RWPE2 (cell line): ENCODE measurements at regions not wholly inside any gene's neighbourhood (a gene's known extent, or its start where the extent isn't known, plus 50 kb on each side); places are given as distances from the start of the nearest gene placed in this dataset.

ENCODE experiments used
- ATAC-seq: fragments of 200-7000 bp; cut with Tn5 transposase; 3 replicates; pipeline ENCODE4 v1.9.1; 2021; ENCODE audit warnings: low read depth
- DNase-seq: peaks from one replicate; pipeline ENCODE4 v3.0.0-alpha.2; 2020; ENCODE audit warnings: low spot score
- H3K27ac ChIP-seq: fragments of 450-650 bp; 2 replicates; pipeline ENCODE4 v1.5.1; 2017; ENCODE audit warnings: mild to moderate bottlenecking; ENCODE audit not compliant: poor library complexity, severe bottlenecking
- H3K27me3 ChIP-seq: fragments of 250-450 bp; sonication (Bioruptor Pico); 2 replicates; pipeline ENCODE4 v1.5.1; 2021; ENCODE audit warnings: mild to moderate bottlenecking, moderate library complexity; ENCODE audit not compliant: insufficient read depth, poor library complexity, severe bottlenecking
- H3K36me3 ChIP-seq: fragments of 250-450 bp; sonication (Bioruptor Pico); 2 replicates; pipeline ENCODE4 v1.5.1; 2020; ENCODE audit warnings: low read depth, mild to moderate bottlenecking, moderate library complexity
- H3K4me1 ChIP-seq: fragments of 250-450 bp; sonication (Bioruptor Pico); 2 replicates; pipeline ENCODE4 v1.5.1; 2021; ENCODE audit warnings: mild to moderate bottlenecking, moderate library complexity; ENCODE audit not compliant: insufficient read depth, poor library complexity, severe bottlenecking
- H3K4me3 ChIP-seq: fragments of 250-450 bp; sonication (Bioruptor Pico); 2 replicates; pipeline ENCODE4 v1.5.1; 2021; ENCODE audit warnings: mild to moderate bottlenecking, moderate library complexity; ENCODE audit not compliant: severe bottlenecking
- H3K9me3 ChIP-seq: fragments of 250-450 bp; sonication (Bioruptor Pico); 2 replicates; pipeline ENCODE4 v1.5.1; 2021; ENCODE audit warnings: mild to moderate bottlenecking, moderate library complexity; ENCODE audit not compliant: severe bottlenecking
- CTCF ChIP-seq: fragments of 450-650 bp; IDR thresholded peaks from one replicate; pipeline ENCODE4 v1.5.1; 2017; ENCODE audit warnings: mild to moderate bottlenecking, moderate library complexity; ENCODE audit not compliant: poor library complexity, severe bottlenecking

- H3K4me1 ChIP-seq: no peaks in the 10 kb centered on the region
- H3K27ac ChIP-seq: no peak overlapping the region
- H3K36me3 ChIP-seq: no peaks in the 10 kb centered on the region
- no peak for TF ChIP-seq CTCF
- ATAC-seq: no peak
- DNase-seq: no peak
- no peaks in the 10 kb centered on the region for H3K27me3 ChIP-seq
- no peaks in the 10 kb centered on the region for H3K9me3 ChIP-seq
- no peak overlapping the region for H3K4me3 ChIP-seq
Measured at GRCh38 chr21:35336534-35336933, 287.4 kb upstream of the RUNX1 start.

- Histone ChIP-seq H3K4me1 (no peaks in the 10 kb centered on the region), H3K27me3 (no peaks in the 10 kb centered on the region), H3K27ac (no peak overlapping the region), H3K4me3 (no peak overlapping the region), H3K36me3 (no peaks in the 10 kb centered on the region), H3K9me3 (no peaks in the 10 kb centered on the region)
- no peak for TF ChIP-seq CTCF
- no peak for ATAC-seq
- DNase-seq: no peak
Measured at GRCh38 chr21:35335951-35336446, 286.9 kb upstream of the RUNX1 start.

GRCh38 chr21:35333831-35334618 is 284.9 kb upstream of the RUNX1 start:
- ATAC-seq (no peak), DNase-seq (no peak)
- H3K9me3 ChIP-seq: no peaks in the 10 kb centered on the region
- no peak overlapping the region for H3K27ac ChIP-seq
- no peak overlapping the region for H3K4me3 ChIP-seq
- no peaks in the 10 kb centered on the region for H3K27me3 ChIP-seq
- no peak for TF ChIP-seq CTCF
- H3K36me3 ChIP-seq: no peaks in the 10 kb centered on the region
- H3K4me1 ChIP-seq: no peaks in the 10 kb centered on the region

- H3K4me1 ChIP-seq: no peaks in the 10 kb centered on the region
- H3K36me3 ChIP-seq: no peaks in the 10 kb centered on the region
- no peak overlapping the region for H3K27ac ChIP-seq
- no peaks in the 10 kb centered on the region for H3K27me3 ChIP-seq
- H3K9me3 ChIP-seq: no peaks in the 10 kb centered on the region
- no peak for DNase-seq
- no peak for TF ChIP-seq CTCF
- H3K4me3 ChIP-seq: no peak overlapping the region
- no peak for ATAC-seq
Measured at GRCh38 chr21:35332841-35333426, 283.8 kb upstream of the RUNX1 start.
